OCI-LY7 (cell line): ENCODE measurements at regions not wholly inside any gene's neighbourhood (a gene's known extent, or its start where the extent isn't known, plus 50 kb on each side); places are given as distances from the start of the nearest gene placed in this dataset.

ENCODE experiments used
- BruUV-seq: library from RNA; stranded (reverse); fragments of 400-500 nt; replicated peaks from 2 replicates; lab custom pipeline; 2021; lab: Mats Ljungman, UMichigan
- CTCF ChIA-PET: fragments of 300-600 bp; sonication (Branson Sonifier 250); formaldehyde crosslinking; loops from one replicate; lab custom pipeline; 2022; ENCODE audit warnings: antibody characterized with exemption; ENCODE audit not compliant: unreplicated experiment; lab: Charles Lee
- POLR2A ChIA-PET: fragments of 300-600 bp; sonication (Branson Sonifier 250); formaldehyde crosslinking; loops from one replicate; lab custom pipeline; 2022; ENCODE audit warnings: antibody characterized with exemption; lab: Charles Lee
- DNase-seq: peaks from one replicate; pipeline ENCODE4 v3.0.0-alpha.2; 2015; ENCODE audit warnings: low spot score
- H2AFZ ChIP-seq: fragments of 200-600 bp; sonication (generic), shearing (Covaris generic); 2 replicates; pipeline ENCODE4 v1.6.1; 2014; ENCODE audit warnings: mild to moderate bottlenecking, antibody characterized with exemption, low read length, moderate library complexity
- H3K27ac ChIP-seq: fragments of 200-600 bp; sonication (generic); 2 replicates; pipeline ENCODE4 v1.5.1; 2014; ENCODE audit warnings: mixed run types, low read depth, mild to moderate bottlenecking, moderate library complexity, low read length, inconsistent platforms; ENCODE audit not compliant: poor library complexity, severe bottlenecking
- H3K36me3 ChIP-seq: fragments of 200-600 bp; sonication (generic); 2 replicates; pipeline ENCODE4 v1.6.1; 2014; ENCODE audit warnings: mild to moderate bottlenecking, antibody characterized with exemption, low read length, moderate library complexity, mixed read lengths; ENCODE audit not compliant: insufficient read depth
- H3K4me1 ChIP-seq: fragments of 200-600 bp; sonication (generic); 2 replicates; pipeline ENCODE4 v1.5.1; 2014; ENCODE audit warnings: mild to moderate bottlenecking, low read length; ENCODE audit not compliant: insufficient read depth, poor library complexity, severe bottlenecking
- H3K4me2 ChIP-seq: fragments of 200-600 bp; sonication (generic); 2 replicates; pipeline ENCODE4 v1.6.1; 2014; ENCODE audit warnings: mild to moderate bottlenecking, low read length
- H3K4me3 ChIP-seq: fragments of 200-600 bp; sonication (generic); 2 replicates; pipeline ENCODE4 v1.5.1; 2014; ENCODE audit warnings: mild to moderate bottlenecking, low read depth, low read length; ENCODE audit not compliant: poor library complexity, severe bottlenecking
- H3K79me2 ChIP-seq: fragments of 200-600 bp; sonication (generic); 2 replicates; pipeline ENCODE4 v1.6.1; 2016; ENCODE audit warnings: low read depth, mild to moderate bottlenecking, low read length, moderate library complexity, mixed read lengths; ENCODE audit not compliant: insufficient read depth
- H3K9me2 ChIP-seq: fragments of 200-600 bp; sonication (generic); 2 replicates; pipeline ENCODE4 v1.6.1; 2016; ENCODE audit warnings: mild to moderate bottlenecking, low read length, mixed read lengths; ENCODE audit not compliant: insufficient read depth
- H3K9me3 ChIP-seq: fragments of 200-600 bp; sonication (generic); 2 replicates; pipeline ENCODE4 v1.6.1; 2014; ENCODE audit warnings: mild to moderate bottlenecking, mixed run types, low read length, mixed read lengths
- H4K20me1 ChIP-seq: fragments of 200-600 bp; sonication (generic); 2 replicates; pipeline ENCODE4 v1.6.1; 2014; ENCODE audit warnings: mild to moderate bottlenecking, antibody characterized with exemption, low read length, moderate library complexity, mixed read lengths; ENCODE audit not compliant: insufficient read depth
- EZH2phosphoT487 ChIP-seq: fragments of 200-600 bp; sonication (generic); IDR thresholded peaks from 2 replicates; pipeline ENCODE4 v1.6.1; 2018; ENCODE audit warnings: low read depth, borderline replicate concordance, mild to moderate bottlenecking, mixed run types, antibody characterized with exemption, low read length, moderate library complexity, mixed read lengths
- intact Hi-C: fragments of 100-400 bp; cut with micrococcal nuclease; formaldehyde crosslinking; loops from one replicate; pipeline ENCODE4 v1.10.0; 2022; ENCODE audit not compliant: unreplicated experiment
- TF ChIP-seq, protein P1 (sequence below): fragments of 200-600 bp; sonication (generic); conservative IDR thresholded peaks from 2 replicates; pipeline ENCODE4 v1.5.1; 2014; ENCODE audit warnings: mild to moderate bottlenecking, antibody characterized with exemption, low read length, moderate library complexity, mixed read lengths

DNA sequence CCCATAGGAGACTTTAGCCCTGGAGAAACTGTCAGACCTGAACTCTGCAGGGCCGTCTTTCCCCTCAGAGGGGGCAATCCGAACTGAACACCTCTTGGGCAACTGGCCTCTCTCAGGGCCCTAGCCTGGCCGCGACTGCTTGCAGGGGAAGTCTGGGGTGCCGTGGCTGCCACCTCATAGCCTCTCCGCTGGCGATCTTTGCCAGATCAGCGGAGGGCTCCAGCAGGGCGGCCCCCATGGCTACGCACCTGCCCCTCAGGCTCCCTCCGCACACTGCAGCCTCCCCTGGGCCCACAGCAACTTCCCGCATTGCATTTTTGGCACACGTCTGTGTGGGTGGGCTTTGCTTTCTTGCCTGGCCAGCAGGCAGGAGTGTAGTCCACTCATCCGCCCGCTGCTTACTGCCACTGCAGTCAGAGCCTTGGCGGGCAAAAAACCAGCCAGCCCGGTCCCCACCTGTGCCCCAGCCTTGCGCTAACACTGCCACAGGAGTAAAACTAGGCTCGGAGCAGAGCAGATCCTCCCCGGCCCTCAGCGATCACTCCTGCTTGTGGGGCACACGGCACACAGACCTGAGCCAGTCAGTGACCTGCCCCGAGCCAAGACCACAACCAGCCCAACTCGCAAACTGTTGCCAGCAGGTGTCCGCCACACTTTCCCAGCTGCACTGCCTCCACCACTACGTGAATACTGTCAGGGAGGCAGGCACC, 266.8 kb upstream of the CBLB start:
- H3K4me3 ChIP-seq, result no peak overlapping the region
- ChIA-PET POLR2A (no interaction called here), CTCF (interaction anchor here (0.5 kb wide), 1 partner anchor 11 kb away, joined by 4 read pairs; no protein-coding TSS in a partner anchor)
- no peak overlapping the region for H3K27ac ChIP-seq
- no peak overlapping the region for H2AFZ ChIP-seq
- H3K4me1 ChIP-seq, result no peaks in the 10 kb centered on the region
- H3K4me2 ChIP-seq, result no peak overlapping the region
- no peaks in the 10 kb centered on the region for H4K20me1 ChIP-seq
- no peaks in the 10 kb centered on the region; the same call in 1 of the 2 replicates for H3K9me2 ChIP-seq
- no TSS peak for BruUV-seq
- intact Hi-C loops, result loop anchor here (10.0 kb wide), 1 partner anchor 469 kb away; no protein-coding TSS in a partner anchor
- TF ChIP-seq, protein P1, sequence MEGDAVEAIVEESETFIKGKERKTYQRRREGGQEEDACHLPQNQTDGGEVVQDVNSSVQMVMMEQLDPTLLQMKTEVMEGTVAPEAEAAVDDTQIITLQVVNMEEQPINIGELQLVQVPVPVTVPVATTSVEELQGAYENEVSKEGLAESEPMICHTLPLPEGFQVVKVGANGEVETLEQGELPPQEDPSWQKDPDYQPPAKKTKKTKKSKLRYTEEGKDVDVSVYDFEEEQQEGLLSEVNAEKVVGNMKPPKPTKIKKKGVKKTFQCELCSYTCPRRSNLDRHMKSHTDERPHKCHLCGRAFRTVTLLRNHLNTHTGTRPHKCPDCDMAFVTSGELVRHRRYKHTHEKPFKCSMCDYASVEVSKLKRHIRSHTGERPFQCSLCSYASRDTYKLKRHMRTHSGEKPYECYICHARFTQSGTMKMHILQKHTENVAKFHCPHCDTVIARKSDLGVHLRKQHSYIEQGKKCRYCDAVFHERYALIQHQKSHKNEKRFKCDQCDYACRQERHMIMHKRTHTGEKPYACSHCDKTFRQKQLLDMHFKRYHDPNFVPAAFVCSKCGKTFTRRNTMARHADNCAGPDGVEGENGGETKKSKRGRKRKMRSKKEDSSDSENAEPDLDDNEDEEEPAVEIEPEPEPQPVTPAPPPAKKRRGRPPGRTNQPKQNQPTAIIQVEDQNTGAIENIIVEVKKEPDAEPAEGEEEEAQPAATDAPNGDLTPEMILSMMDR, result no peak
- TF ChIP-seq EZH2phosphoT487, result no peak
- DNase-seq, result no peak
- H3K36me3 ChIP-seq, result no peaks in the 10 kb centered on the region
- no peaks in the 10 kb centered on the region for H3K9me3 ChIP-seq
- H3K79me2 ChIP-seq, result no peaks in the 10 kb centered on the region

DNA sequence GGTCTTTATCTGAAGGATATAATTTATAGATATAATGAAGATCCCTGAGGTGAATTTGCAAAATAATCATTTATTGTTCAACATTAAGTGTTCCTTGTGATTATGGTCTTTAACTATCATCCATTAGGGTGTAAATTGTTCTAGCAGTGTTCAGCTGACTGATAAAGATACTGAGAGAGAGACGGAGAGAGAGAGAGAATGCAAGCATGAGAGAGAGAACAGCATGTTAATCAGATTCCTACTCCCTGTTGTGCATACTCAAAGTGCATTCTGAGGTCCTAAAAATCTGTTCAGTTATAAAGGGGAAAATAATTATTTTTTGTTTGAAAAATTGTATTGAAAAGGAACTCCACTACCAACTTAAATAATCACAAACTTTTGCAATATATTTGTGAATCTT, 271.0 kb upstream of the CBLB start:
- H3K4me2 ChIP-seq, result no peak overlapping the region

More for the DNA sequence above, 271.0 kb upstream of the CBLB start:
- intact Hi-C loops, result loop anchor here (10.0 kb wide), 1 partner anchor 465 kb away; no protein-coding TSS in a partner anchor
- H3K9me3 ChIP-seq, result no peaks in the 10 kb centered on the region
- TF ChIP-seq, protein P1, result no peak
- TF ChIP-seq EZH2phosphoT487, result no peak
- H3K79me2 ChIP-seq, result no peaks in the 10 kb centered on the region
- H3K36me3 ChIP-seq, result no peaks in the 10 kb centered on the region
- CTCF ChIA-PET, result no interaction called here
- H4K20me1 ChIP-seq, result no peaks in the 10 kb centered on the region
- no TSS peak for BruUV-seq
- no peaks in the 10 kb centered on the region for H3K4me1 ChIP-seq
- H3K4me3 ChIP-seq, result no peak overlapping the region
- H3K27ac ChIP-seq, result no peak overlapping the region
- POLR2A ChIA-PET, result no interaction called here
- H3K9me2 ChIP-seq, result no peaks in the 10 kb centered on the region; the same call in none of the 2 replicates
- DNase-seq, result no peak
- no peak overlapping the region for H2AFZ ChIP-seq
